H9 (cell line): ENCODE measurements at regions not wholly inside any gene's neighbourhood (a gene's known extent, or its start where the extent isn't known, plus 50 kb on each side); places are given as distances from the start of the nearest gene placed in this dataset.

Experiments used
- DNase-seq: peaks from one replicate; pipeline ENCODE4 v3.0.0-alpha.2; 2017
- H2AFZ ChIP-seq: one replicate; pipeline ENCODE4 v1.6.1; 2013; ENCODE audit warnings: mild to moderate bottlenecking, low read length, control low read depth, moderate library complexity
- H2AK5ac ChIP-seq: 2 replicates; pipeline ENCODE4 v1.6.1; 2013; ENCODE audit warnings: low read length, control low read depth, mixed read lengths; ENCODE audit not compliant: insufficient read length
- H2BK120ac ChIP-seq: one replicate; pipeline ENCODE4 v1.6.1; 2013; ENCODE audit warnings: low read depth, mild to moderate bottlenecking, low read length, control low read depth, inconsistent platforms; ENCODE audit not compliant: poor library complexity, severe bottlenecking
- H2BK12ac ChIP-seq: 2 replicates; pipeline ENCODE4 v1.6.1; 2013; ENCODE audit warnings: low read length, control low read depth, mixed read lengths, low read depth; ENCODE audit not compliant: insufficient read length
- H2BK15ac ChIP-seq: 2 replicates; pipeline ENCODE4 v1.6.1; 2013; ENCODE audit warnings: low read depth, low read length, control low read depth
- H2BK20ac ChIP-seq: one replicate; pipeline ENCODE4 v1.6.1; 2013; ENCODE audit warnings: low read depth, mild to moderate bottlenecking, low read length, control low read depth, inconsistent platforms; ENCODE audit not compliant: poor library complexity, severe bottlenecking
- H2BK5ac ChIP-seq: 2 replicates; pipeline ENCODE4 v1.6.1; 2013; ENCODE audit warnings: low read length, control low read depth, mixed read lengths; ENCODE audit not compliant: insufficient read length
- H3K14ac ChIP-seq: 2 replicates; pipeline ENCODE4 v1.6.1; 2013; ENCODE audit warnings: low read length, control low read depth; ENCODE audit not compliant: insufficient read depth
- H3K18ac ChIP-seq: 2 replicates; pipeline ENCODE4 v1.6.1; 2013; ENCODE audit warnings: low read depth, mild to moderate bottlenecking, mixed read lengths, low read length, control low read depth; ENCODE audit not compliant: insufficient read length
- H3K23ac ChIP-seq: 2 replicates; pipeline ENCODE4 v1.6.1; 2013; ENCODE audit warnings: low read length, control low read depth, mixed read lengths, low read depth; ENCODE audit not compliant: insufficient read length
- H3K23me2 ChIP-seq: 2 replicates; pipeline ENCODE4 v1.6.1; 2013; ENCODE audit warnings: low read depth, mild to moderate bottlenecking, mixed read lengths, low read length, control low read depth; ENCODE audit not compliant: insufficient read length, poor library complexity, severe bottlenecking
- H3K27ac ChIP-seq: 2 replicates; pipeline ENCODE4 v1.5.1; 2013; ENCODE audit warnings: low read length, control low read depth, mixed read lengths, low read depth; ENCODE audit not compliant: insufficient read length
- H3K27me3 ChIP-seq: 2 replicates; pipeline ENCODE4 v1.6.1; 2013; ENCODE audit warnings: low read length, control low read depth, inconsistent platforms; ENCODE audit not compliant: insufficient read depth
- H3K4ac ChIP-seq: 2 replicates; pipeline ENCODE4 v1.6.1; 2013; ENCODE audit warnings: low read depth, mild to moderate bottlenecking, control low read depth, inconsistent platforms, low read length, moderate library complexity
- H3K4me1 ChIP-seq: 2 replicates; pipeline ENCODE4 v1.6.1; 2013; ENCODE audit warnings: low read length, control low read depth, inconsistent platforms; ENCODE audit not compliant: insufficient read depth
- H3K4me2 ChIP-seq: 2 replicates; pipeline ENCODE4 v1.6.1; 2013; ENCODE audit warnings: low read length, control low read depth, mixed read lengths; ENCODE audit not compliant: insufficient read length, insufficient read depth
- H3K56ac ChIP-seq: 2 replicates; pipeline ENCODE4 v1.6.1; 2013; ENCODE audit warnings: low read depth, mild to moderate bottlenecking, mixed read lengths, low read length, control low read depth; ENCODE audit not compliant: insufficient read length
- H3K79me1 ChIP-seq: 2 replicates; pipeline ENCODE4 v1.6.1; 2013; ENCODE audit warnings: low read depth, mild to moderate bottlenecking, moderate library complexity, low read length, control low read depth, inconsistent platforms; ENCODE audit not compliant: insufficient read depth, poor library complexity, severe bottlenecking
- H3K79me2 ChIP-seq: 2 replicates; pipeline ENCODE4 v1.6.1; 2013; ENCODE audit warnings: low read length, control low read depth, inconsistent platforms; ENCODE audit not compliant: insufficient read depth
- H3K9ac ChIP-seq: 2 replicates; pipeline ENCODE4 v1.6.1; 2013; ENCODE audit warnings: low read length, control low read depth, mixed read lengths; ENCODE audit not compliant: insufficient read length; ENCODE audit errors: extremely low read depth
- H3K9me3 ChIP-seq: one replicate; pipeline ENCODE4 v1.6.1; 2013; ENCODE audit warnings: low read depth, low read length, inconsistent platforms; ENCODE audit not compliant: control insufficient read depth
- H3T11ph ChIP-seq: one replicate; pipeline ENCODE4 v1.6.1; 2013; ENCODE audit warnings: mild to moderate bottlenecking, low read length, control low read depth, inconsistent platforms
- H4K20me1 ChIP-seq: one replicate; pipeline ENCODE4 v1.6.1; 2013; ENCODE audit not compliant: control insufficient read depth, insufficient read length, insufficient read depth
- H4K5ac ChIP-seq: 2 replicates; pipeline ENCODE4 v1.6.1; 2013; ENCODE audit warnings: low read depth, mild to moderate bottlenecking, mixed read lengths, low read length, control low read depth; ENCODE audit not compliant: insufficient read length
- H4K8ac ChIP-seq: replicated peaks from 2 replicates; pipeline ENCODE4 v1.6.1; 2013; ENCODE audit warnings: low read length, control low read depth, mixed read lengths, low read depth; ENCODE audit not compliant: insufficient read length
- H4K91ac ChIP-seq: 2 replicates; pipeline ENCODE4 v1.6.1; 2013; ENCODE audit warnings: low read depth, mild to moderate bottlenecking, moderate library complexity, mixed read lengths, low read length, control low read depth; ENCODE audit not compliant: insufficient read length
- H3K27ac Mint-ChIP-seq, 3 experiments: 2 replicates in 2 of 3; 3 replicates in 1 of 3; pipeline ENCODE4 v1.8.0; 2020 to 2021; ENCODE audit warnings: mixed read lengths in 3 of 3, mild to moderate bottlenecking in 1 of 3, moderate library complexity in 1 of 3
- H3K27me3 Mint-ChIP-seq: 2 replicates; pipeline ENCODE4 v1.8.0; 2021; ENCODE audit warnings: low read depth, mild to moderate bottlenecking, moderate library complexity, mixed read lengths
- H3K36me3 Mint-ChIP-seq, 3 experiments: 2 replicates in 2 of 3; 3 replicates in 1 of 3; pipeline ENCODE4 v1.8.0; 2020 to 2021; ENCODE audit warnings: low read depth in 3 of 3, mixed read lengths in 3 of 3; ENCODE audit not compliant: insufficient read depth in 1 of 3
- H3K4me1 Mint-ChIP-seq, 2 experiments: 2 replicates each; pipeline ENCODE4 v1.8.0; 2020; ENCODE audit warnings: mixed read lengths in 2 of 2
- H3K4me3 Mint-ChIP-seq, 2 experiments: 2 replicates in 1 of 2; 3 replicates in 1 of 2; pipeline ENCODE4 v1.8.0; 2020 to 2021; ENCODE audit warnings: mild to moderate bottlenecking in 2 of 2, mixed read lengths in 2 of 2, moderate library complexity in 1 of 2
- H3K9me3 Mint-ChIP-seq, 2 experiments: 2 replicates in 1 of 2; 3 replicates in 1 of 2; pipeline ENCODE4 v1.8.0; 2020; ENCODE audit warnings: mild to moderate bottlenecking in 2 of 2, mixed read lengths in 2 of 2, moderate library complexity in 1 of 2
- CTCF ChIP-seq: fragments of 200-600 bp; sonication (generic); conservative IDR thresholded peaks from 3 replicates; pipeline ENCODE4 v1.8.0; 2021; ENCODE audit warnings: antibody characterized with exemption, mild to moderate bottlenecking
- WGBS: extraction: QIAGEN DNeasy Blood & Tissue Kit; methylation state at CpG from one replicate; pipeline ENCODE4 v1.1.7; 2013; ENCODE audit warnings: missing lambda C conversion rate, low lambda C conversion rate, mixed read lengths; ENCODE audit not compliant: insufficient read length; ENCODE audit errors: extremely low coverage; 5-methylcytosine and 5-hydroxymethylcytosine counted together

- H3K9me3 Mint-ChIP-seq, result no peaks in the 10 kb centered on the region
- Histone ChIP-seq H3K9me3 (no peaks in the 10 kb centered on the region), H4K5ac (no peak overlapping the region), H3K23ac (no peak overlapping the region), H2BK12ac (no peak overlapping the region), H3K79me1 (no peaks in the 10 kb centered on the region), H3K9ac (no peak overlapping the region), H2BK120ac (no peak overlapping the region), H3K14ac (no peak overlapping the region), H2BK15ac (no peak overlapping the region), H4K8ac (no peak overlapping the region), H4K20me1 (no peaks in the 10 kb centered on the region), H2BK5ac (no peak overlapping the region), H2BK20ac (no peak overlapping the region), H4K91ac (no peak overlapping the region), H3K23me2 (no peaks in the 10 kb centered on the region), H2AK5ac (no peak overlapping the region), H2AFZ (no peak overlapping the region), H3K27me3 (no peaks in the 10 kb centered on the region), H3K18ac (no peak overlapping the region), H3K79me2 (no peaks in the 10 kb centered on the region), H3K56ac (no peak overlapping the region), H3K27ac (no peak overlapping the region), H3K4me2 (no peak overlapping the region), H3T11ph (no peak overlapping the region), H3K4ac (no peak overlapping the region), H3K4me1 (no peaks in the 10 kb centered on the region)
- H3K27ac Mint-ChIP-seq, result no peak overlapping the region
- WGBS, result 100% methylated on average over 2 of the region's 8 CpGs
- no peak for TF ChIP-seq CTCF
- peaks cover 4% of the 10 kb centered on the region; the same call in 1 of the 2 replicates for H3K27me3 Mint-ChIP-seq
- no peaks in the 10 kb centered on the region for H3K36me3 Mint-ChIP-seq
- H3K4me1 Mint-ChIP-seq, result peaks cover 0 to 4% of the 10 kb centered on the region in 2 experiments; a peak in 1 of 4 replicates
- no peak for DNase-seq
- no peak overlapping the region for H3K4me3 Mint-ChIP-seq
Observed at GRCh38 chr6:150740453-150740852, 125.0 kb upstream of the MTHFD1L start.
